ENCODE measurements at regions not wholly inside any gene's neighbourhood (a gene's known extent, or its start where the extent isn't known, plus 50 kb on each side); places are given as distances from the start of the nearest gene placed in this dataset.

- TF ChIP-seq EZH2 (IDR thresholded peaks at IDR 0.05) (no peak), POLR2AphosphoS5 (IDR thresholded peaks at IDR 0.05; ENCODE audit: borderline replicate concordance, low read depth, low read length) (no peak)
Measured at GRCh38 chrX:63285375-63285774, 65.8 kb downstream of the SPIN4 start.

Data from SK-N-MC (cell line).